Esophagus muscularis mucosa (tissue), 4 donors: ENCODE measurements at regions not wholly inside any gene's neighbourhood (a gene's known extent, or its start where the extent isn't known, plus 50 kb on each side); places are given as distances from the start of the nearest gene placed in this dataset.

Source experiments
- DNase-seq: peaks from one replicate; pipeline ENCODE4 v3.0.0-alpha.2; 2017; ENCODE audit errors: extremely low spot score
- H3K27ac ChIP-seq, 4 donors: fragments of 200-600 bp; sonication (generic); replicated peaks in 1 of 4; 1 replicate in 3 of 4; 2 replicates in 1 of 4; pipeline ENCODE4 v1.5.1; 2016 to 2019; ENCODE audit warnings: mild to moderate bottlenecking in 1 of 4
- H3K27me3 ChIP-seq, 4 donors: fragments of 200-600 bp; sonication (generic); one replicate each; pipeline versions ENCODE4 v1.5.1 to v1.6.0; 2016 to 2019
- H3K36me3 ChIP-seq, 4 donors: fragments of 200-600 bp; sonication (generic); one replicate each; pipeline ENCODE4 v1.5.1; 2016 to 2019
- H3K4me1 ChIP-seq, 4 donors: fragments of 200-600 bp; sonication (generic); one replicate each; pipeline ENCODE4 v1.5.1; 2016 to 2019
- H3K4me3 ChIP-seq, 4 donors: fragments of 200-600 bp; sonication (generic); 1 replicate in 2 of 4; 2 replicates in 2 of 4; pipeline ENCODE4 v1.5.1; 2016 to 2019; ENCODE audit warnings: mild to moderate bottlenecking in 4 of 4, moderate library complexity in 1 of 4
- H3K9me3 ChIP-seq, 4 donors: fragments of 200-600 bp; sonication (generic); 1 replicate in 3 of 4; 2 replicates in 1 of 4; pipeline ENCODE4 v1.5.1; 2016 to 2019
- EP300 ChIP-seq: sonication (generic); formaldehyde crosslinking; IDR thresholded peaks from one replicate; pipeline ENCODE4 v1.6.1; 2017; ENCODE audit warnings: antibody characterized with exemption
- POLR2A ChIP-seq: fragments of 450-650 bp; IDR thresholded peaks from one replicate; pipeline ENCODE4 v1.6.1; 2017; ENCODE audit warnings: antibody characterized with exemption, moderate library complexity, mild to moderate bottlenecking, low read depth
- POLR2AphosphoS5 ChIP-seq, 2 donors: sonication (generic); formaldehyde crosslinking; IDR thresholded peaks; one replicate each; pipeline ENCODE4 v1.6.1; 2017; ENCODE audit warnings: antibody characterized with exemption in 2 of 2
- WGBS: methylation state at CpG from one replicate; pipeline ENCODE4 v1.1.5; 2018; 5-methylcytosine and 5-hydroxymethylcytosine counted together
- intact Hi-C: fragments of 100-400 bp; cut with DNase I; formaldehyde crosslinking; loops from one replicate; pipeline ENCODE4 v1.15.1; 2023
- TF ChIP-seq, protein P1 (sequence below), 3 experiments: fragments of 200-600 bp in 2 of 3; fragments of 450-650 bp in 1 of 3; sonication (generic) in 2 of 3; IDR thresholded peaks; one replicate each; pipeline ENCODE4 v1.5.1; 2017 to 2019; ENCODE audit warnings: antibody characterized with exemption in 3 of 3, mild to moderate bottlenecking in 2 of 3, moderate library complexity in 1 of 3

DNA sequence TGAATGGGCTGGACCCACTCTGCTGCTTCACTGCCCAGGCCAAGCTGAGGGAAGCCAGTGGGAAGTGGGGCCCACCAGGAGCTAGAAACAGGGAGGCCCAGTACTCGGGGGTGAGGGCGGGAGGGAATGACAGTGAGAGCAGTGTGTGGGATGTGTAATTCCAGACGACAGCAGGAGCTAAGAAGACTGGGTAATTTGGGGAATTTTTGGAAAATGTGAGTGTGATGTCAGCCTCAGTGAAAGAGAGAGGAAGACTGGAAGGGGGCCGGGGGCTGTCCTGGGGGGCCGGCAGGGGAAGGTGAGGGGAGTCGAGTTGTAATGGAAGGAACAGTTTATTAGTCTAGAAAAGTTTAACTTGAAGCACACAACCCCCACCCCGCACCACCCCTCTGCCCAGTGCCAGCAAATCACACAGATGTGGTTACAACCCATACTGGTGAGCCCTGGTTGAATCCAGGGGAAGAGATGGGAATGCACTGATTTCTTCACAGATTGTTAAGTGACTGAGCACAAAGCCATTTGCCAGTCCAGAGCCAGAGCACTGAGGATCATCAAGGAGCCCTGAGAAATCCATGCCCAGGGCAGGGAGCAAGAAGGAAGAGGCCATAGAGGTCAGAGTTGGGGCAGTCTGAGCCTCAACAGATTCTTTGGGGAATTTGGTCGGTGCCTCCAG lies 76.7 kb upstream of the PKDCC start:
- Histone ChIP-seq H3K36me3 (no peaks in the 10 kb centered on the region), H3K9me3 (no peaks in the 10 kb centered on the region), H3K4me3 (no peak overlapping the region), H3K27me3 (no peaks in the 10 kb centered on the region), H3K27ac (no peak overlapping the region), H3K4me1 (peaks cover 24 to 29% (median 27%) of the 10 kb centered on the region in 4 donors)
- no peak for DNase-seq
- WGBS: 65% methylated on average over 8 of the region's 8 CpGs
- TF ChIP-seq POLR2A: no peak
- TF ChIP-seq, protein P1, sequence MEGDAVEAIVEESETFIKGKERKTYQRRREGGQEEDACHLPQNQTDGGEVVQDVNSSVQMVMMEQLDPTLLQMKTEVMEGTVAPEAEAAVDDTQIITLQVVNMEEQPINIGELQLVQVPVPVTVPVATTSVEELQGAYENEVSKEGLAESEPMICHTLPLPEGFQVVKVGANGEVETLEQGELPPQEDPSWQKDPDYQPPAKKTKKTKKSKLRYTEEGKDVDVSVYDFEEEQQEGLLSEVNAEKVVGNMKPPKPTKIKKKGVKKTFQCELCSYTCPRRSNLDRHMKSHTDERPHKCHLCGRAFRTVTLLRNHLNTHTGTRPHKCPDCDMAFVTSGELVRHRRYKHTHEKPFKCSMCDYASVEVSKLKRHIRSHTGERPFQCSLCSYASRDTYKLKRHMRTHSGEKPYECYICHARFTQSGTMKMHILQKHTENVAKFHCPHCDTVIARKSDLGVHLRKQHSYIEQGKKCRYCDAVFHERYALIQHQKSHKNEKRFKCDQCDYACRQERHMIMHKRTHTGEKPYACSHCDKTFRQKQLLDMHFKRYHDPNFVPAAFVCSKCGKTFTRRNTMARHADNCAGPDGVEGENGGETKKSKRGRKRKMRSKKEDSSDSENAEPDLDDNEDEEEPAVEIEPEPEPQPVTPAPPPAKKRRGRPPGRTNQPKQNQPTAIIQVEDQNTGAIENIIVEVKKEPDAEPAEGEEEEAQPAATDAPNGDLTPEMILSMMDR (IDR thresholded peaks at IDR 0.05): no peak
- TF ChIP-seq POLR2AphosphoS5 (IDR thresholded peaks at IDR 0.05): no peak
- intact Hi-C loops: loop anchor here (5.0 kb wide), 1 partner anchor 56 kb away; no protein-coding TSS in a partner anchor

DNA sequence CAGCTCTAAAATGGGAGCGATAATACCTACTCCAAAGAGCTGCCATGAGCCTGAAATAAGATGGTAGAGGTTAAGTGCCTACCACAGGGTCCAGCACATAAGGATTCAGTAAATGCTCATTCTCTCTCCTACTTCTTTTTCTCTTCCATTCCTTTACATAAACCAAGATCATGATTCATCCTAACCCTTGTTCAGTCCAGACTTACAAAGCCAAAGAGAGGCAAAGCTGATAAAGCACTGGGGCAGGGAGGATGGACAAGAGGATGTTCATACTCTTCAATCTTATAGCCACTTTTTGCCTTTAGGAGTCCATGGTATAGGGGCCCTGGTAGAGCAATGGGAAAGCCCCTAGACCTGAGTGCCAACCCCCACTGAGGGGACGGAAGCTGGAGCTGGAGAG lies 75.6 kb upstream of the PKDCC start:
- H3K27me3 ChIP-seq: no peaks in the 10 kb centered on the region
- intact Hi-C loops: loop anchor here (5.0 kb wide), 1 partner anchor 55 kb away; no protein-coding TSS in a partner anchor
- H3K9me3 ChIP-seq: no peaks in the 10 kb centered on the region
- TF ChIP-seq POLR2A: no peak
- no peak for TF ChIP-seq POLR2AphosphoS5 (IDR thresholded peaks at IDR 0.05)
- TF ChIP-seq, protein P1 (IDR thresholded peaks at IDR 0.05): no peak
- TF ChIP-seq EP300: no peak
- 97% methylated on average over 2 of the region's 2 CpGs for WGBS
- peaks cover 14 to 18% (median 16%) of the 10 kb centered on the region in 4 donors for H3K4me1 ChIP-seq
- no peak for DNase-seq
- H3K4me3 ChIP-seq: no peak overlapping the region
- no peaks in the 10 kb centered on the region for H3K36me3 ChIP-seq
- H3K27ac ChIP-seq: no peak overlapping the region

DNA sequence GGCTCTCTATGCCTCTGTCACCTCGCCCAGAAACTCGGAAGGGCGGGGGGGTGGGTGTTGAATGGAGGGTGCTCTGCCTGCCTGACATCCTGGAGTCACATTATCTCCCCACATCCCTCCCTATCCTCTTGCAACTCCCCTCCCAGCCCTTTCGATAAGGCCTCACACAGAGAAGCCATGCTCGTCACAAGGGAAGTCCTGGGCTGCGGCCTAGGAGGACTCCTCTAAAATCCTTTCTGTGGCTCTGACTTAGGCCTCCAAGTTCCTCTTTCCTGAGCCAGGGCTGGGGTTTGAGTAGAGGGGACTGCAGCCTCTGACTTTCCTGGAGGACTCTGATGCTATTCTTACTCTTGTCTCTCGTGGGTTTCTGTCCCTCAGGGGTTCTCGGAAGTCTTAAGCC lies 75.0 kb upstream of the PKDCC start:
- H3K36me3 ChIP-seq: no peaks in the 10 kb centered on the region
- H3K4me3 ChIP-seq: no peak overlapping the region
- intact Hi-C loops: loop anchor here (5.0 kb wide), 1 partner anchor 54 kb away; no protein-coding TSS in a partner anchor
- TF ChIP-seq POLR2AphosphoS5 (IDR thresholded peaks at IDR 0.05) (no peak), POLR2A (no peak), EP300 (no peak)
- TF ChIP-seq, protein P1 (IDR thresholded peaks at IDR 0.05): no peak
- no peak overlapping the region for H3K27ac ChIP-seq
- no peaks in the 10 kb centered on the region for H3K9me3 ChIP-seq
- no peaks in the 10 kb centered on the region for H3K27me3 ChIP-seq
- WGBS: 85% methylated on average over 8 of the region's 8 CpGs
- no peak for DNase-seq
- H3K4me1 ChIP-seq: peaks cover 7 to 12% (median 10%) of the 10 kb centered on the region in 4 donors

DNA sequence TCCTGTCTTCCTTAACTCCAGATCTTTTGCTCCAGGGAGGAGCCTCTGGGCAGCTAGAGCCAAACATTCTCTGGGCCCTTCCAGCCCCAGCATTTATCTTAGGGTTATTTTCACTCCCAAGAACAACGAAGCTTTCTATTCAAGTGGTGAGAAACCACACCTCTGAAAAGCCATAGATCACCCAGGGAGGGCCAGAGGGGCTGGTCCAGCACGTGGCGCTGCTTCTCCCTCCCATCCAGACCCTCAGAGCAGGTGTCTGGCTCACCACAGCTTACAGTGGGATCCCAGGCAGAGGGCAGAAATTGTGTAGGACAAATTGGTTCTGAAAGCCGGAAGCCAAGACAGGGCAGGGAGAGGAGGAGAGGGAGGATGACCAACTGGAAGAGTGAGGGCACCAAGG lies 74.0 kb upstream of the PKDCC start:
- Histone ChIP-seq H3K36me3 (no peaks in the 10 kb centered on the region), H3K4me3 (no peak overlapping the region), H3K4me1 (peaks cover 0 to 2% (median 0%) of the 10 kb centered on the region in 4 donors), H3K27me3 (no peaks in the 10 kb centered on the region), H3K27ac (no peak overlapping the region), H3K9me3 (no peaks in the 10 kb centered on the region)
- 77% methylated on average over 4 of the region's 4 CpGs for WGBS
- TF ChIP-seq POLR2A (no peak), EP300 (no peak), POLR2AphosphoS5 (IDR thresholded peaks at IDR 0.05) (no peak)
- TF ChIP-seq, protein P1 (IDR thresholded peaks at IDR 0.05): no peak
- intact Hi-C loops: loop anchor here (5.0 kb wide), 1 partner anchor 53 kb away; no protein-coding TSS in a partner anchor
- DNase-seq: no peak

DNA sequence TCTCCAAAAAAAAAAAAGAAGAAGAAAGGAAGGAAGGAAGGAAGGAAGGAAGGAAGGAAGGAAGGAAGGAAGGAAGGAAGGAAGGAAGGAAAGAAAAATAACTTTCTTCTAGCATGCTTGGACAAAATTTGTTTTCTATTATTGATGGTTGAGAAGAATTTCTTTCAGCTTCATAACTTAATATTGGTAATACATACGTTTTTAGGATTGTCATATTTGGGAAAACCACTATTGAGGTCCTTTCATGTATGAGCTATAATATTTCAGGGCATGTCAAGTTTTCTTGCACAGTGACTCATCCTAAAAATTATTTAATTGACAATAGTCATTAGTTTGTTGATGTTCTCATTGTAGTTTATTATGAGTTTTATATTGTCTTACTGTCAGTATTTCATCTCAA lies 66.4 kb upstream of the PKDCC start:
- 60% methylated on average over 1 of the region's 1 CpG for WGBS
- intact Hi-C loops: no loop called here

More for the DNA sequence above, 66.4 kb upstream of the PKDCC start:
- H3K27ac ChIP-seq: no peak overlapping the region
- no peaks in the 10 kb centered on the region for H3K9me3 ChIP-seq
- H3K27me3 ChIP-seq: no peaks in the 10 kb centered on the region
- TF ChIP-seq POLR2A: no peak
- TF ChIP-seq, protein P1 (IDR thresholded peaks at IDR 0.05): no peak
- TF ChIP-seq POLR2AphosphoS5 (IDR thresholded peaks at IDR 0.05): no peak
- TF ChIP-seq EP300: no peak
- no peaks in the 10 kb centered on the region for H3K36me3 ChIP-seq
- no peak for DNase-seq
- H3K4me1 ChIP-seq: no peaks in the 10 kb centered on the region
- H3K4me3 ChIP-seq: no peak overlapping the region
